AML-193 (cell line): ENCODE measurements at regions not wholly inside any gene's neighbourhood (a gene's known extent, or its start where the extent isn't known, plus 50 kb on each side); places are given as distances from the start of the nearest gene placed in this dataset.
"Not testable (repeated sequence)": the region's sequence is repeated elsewhere in the genome, so short reads cannot be mapped to it uniquely, and the experiment has no call there.

ENCODE experiments used
- DNase-seq, 2 experiments: peaks; one replicate each; lab custom pipeline; 2025; lab: John Stamatoyannopoulos, UW

GRCh38 chr10:109652612-109653011, 270.7 kb downstream of the XPNPEP1 start:
- not testable (repeated sequence) for DNase-seq

- no peak for DNase-seq
These were observed 273.1 kb downstream of the XPNPEP1 start for GRCh38 chr10:109650228-109650627.

DNA sequence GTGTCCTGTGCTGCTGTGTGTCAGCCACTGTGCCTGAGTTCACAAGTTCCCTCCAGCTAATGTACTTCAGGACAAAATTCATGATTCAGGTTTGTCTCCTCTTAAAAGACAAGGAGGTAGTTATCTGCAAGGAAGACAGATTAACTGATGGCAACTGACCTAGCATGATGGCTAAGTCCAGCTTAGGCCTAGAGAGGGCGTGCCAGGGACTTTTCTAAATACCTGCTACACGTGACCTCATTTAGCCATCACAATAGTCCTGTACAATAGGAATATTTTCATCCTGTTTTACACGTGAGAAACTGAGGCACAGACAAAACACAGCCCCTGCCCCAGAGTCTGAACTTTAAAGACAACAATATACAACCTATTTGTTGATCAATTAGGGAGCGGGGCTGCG, 275.7 kb downstream of the XPNPEP1 start:
- peak in 1 of 2 experiments; percentile 1 for DNase-seq

DNA sequence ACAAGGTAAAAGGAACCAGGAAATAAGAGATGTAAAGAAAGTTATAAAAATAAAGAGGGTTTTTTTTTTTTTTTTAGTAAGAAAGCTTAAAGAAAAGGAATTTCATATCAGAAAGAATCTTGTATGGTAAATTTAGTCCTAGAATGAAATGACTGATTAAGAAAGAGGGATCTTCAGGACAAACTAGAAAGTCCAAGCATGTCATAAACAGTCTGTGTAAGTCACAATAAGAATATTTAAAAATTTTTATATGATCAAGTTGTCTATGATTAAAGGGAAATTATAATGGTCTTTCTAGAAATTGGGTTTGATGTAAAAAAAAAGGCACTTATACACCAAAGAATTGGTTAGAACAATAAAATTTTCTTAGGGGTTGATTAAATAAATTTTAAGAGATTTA, 289.5 kb downstream of the XPNPEP1 start:
- no peak for DNase-seq

- not testable (repeated sequence) for DNase-seq
These were observed 290.3 kb downstream of the XPNPEP1 start for GRCh38 chr10:109633017-109633416.

- DNase-seq = no peak
These were observed 298.4 kb downstream of the XPNPEP1 start for GRCh38 chr10:109624939-109625338.

DNA sequence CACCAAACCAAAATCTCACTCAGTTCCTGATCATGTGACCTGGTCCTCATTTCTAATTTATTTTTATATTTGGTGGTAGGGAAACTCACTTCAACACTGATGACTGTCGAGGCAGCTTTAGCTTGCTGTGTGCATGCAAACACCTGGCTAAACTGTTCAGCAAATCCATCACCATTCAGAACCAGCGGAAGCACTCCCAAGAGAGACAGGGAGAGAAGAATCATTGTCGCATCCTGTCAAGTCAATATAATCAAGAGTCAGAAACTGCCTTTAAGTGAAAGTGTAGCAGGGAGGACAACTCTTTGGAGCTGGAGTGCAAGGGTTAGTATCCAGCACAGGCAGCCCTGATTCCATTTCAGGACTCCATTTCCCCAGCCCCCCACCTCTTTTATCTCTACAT, 300.7 kb downstream of the XPNPEP1 start:
- no peak for DNase-seq

DNA sequence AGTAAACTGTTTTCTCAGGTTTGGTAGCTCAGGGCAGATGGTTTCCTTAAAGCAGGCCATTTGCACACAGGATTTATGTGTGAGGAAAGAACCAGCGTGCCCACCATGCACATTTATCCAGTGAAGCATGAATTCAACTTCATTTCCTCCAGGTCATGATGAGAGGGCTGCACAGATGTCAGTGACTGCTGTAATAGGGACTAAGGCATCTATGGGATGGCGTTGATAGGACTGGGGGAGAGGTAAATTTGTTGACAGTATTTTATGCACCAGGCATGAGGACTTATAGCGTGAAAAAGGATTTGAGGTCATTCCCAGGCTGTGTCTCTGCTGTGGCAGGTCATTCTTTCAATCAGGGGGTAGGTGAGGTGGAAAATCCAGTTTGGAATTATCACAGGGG, 302.9 kb downstream of the XPNPEP1 start:
- no peak for DNase-seq

- DNase-seq = no peak
These were observed 303.4 kb downstream of the XPNPEP1 start for GRCh38 chr10:109619914-109620313.

DNA sequence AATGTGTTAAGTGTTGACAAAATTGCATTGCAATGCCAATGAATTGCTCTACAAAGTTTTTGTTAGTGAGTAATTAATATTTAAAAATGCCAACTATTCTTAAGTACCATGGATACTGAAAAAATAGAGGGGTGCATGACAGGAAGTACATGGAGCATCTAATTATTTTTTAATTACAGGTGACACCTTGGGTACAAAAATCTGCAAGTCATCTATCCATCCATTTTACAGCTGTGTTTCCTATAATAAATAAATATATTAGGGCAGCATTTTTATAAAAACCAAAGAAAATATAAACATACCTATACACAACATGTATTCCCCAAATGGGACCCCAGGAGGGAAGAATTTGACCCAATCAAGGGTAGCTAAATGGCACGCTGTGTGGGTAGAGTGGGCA, 304.6 kb downstream of the XPNPEP1 start:
- no peak for DNase-seq

DNA sequence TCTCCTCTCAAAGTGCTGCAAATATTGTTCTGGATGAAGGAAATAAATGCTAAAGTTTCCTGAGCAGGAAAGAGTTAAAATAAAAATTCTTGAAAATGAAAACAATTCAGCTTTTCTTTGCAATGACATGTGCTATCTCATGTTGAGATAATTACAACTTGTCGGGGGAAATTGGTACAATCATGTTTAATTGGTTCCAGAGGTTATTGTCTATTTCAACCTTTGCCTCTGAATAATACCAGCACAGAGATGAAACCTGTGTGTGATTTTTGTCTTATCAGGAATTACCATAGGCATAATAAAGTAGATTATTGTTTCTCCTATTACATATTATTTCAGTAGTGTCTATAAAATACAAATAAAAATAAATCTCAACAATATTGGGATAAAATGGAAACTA, 305.0 kb downstream of the XPNPEP1 start:
- DNase-seq = no peak

DNA sequence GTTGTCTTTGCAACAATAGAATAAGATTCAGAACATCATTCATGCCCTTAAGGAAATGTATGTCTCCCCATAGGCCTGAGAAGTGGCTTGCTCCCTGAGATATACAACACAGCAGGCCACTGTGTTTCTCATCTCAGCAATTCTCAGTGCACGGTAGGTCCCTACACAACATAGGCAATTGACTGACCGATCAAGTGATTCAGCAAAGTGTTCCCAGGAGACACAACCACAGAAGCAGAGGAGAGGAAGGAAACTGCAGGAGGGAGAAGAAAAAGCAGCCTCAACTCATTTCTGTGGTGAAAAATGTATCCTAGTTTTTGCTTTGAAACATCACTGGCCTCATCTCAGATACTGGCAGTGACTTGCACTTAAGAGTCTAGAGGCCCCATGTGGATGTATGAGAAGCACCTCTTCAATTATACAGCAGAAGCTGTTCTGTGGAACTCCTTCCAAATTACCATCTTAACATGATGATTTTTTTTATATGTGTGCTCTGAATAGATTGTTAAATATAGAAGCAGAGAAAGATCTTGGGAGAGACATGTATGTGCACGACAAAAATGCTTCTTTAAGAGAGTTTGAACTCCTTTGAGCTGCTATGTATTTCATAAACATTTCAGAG, 306.8 kb downstream of the XPNPEP1 start:
- no peak for DNase-seq

DNA sequence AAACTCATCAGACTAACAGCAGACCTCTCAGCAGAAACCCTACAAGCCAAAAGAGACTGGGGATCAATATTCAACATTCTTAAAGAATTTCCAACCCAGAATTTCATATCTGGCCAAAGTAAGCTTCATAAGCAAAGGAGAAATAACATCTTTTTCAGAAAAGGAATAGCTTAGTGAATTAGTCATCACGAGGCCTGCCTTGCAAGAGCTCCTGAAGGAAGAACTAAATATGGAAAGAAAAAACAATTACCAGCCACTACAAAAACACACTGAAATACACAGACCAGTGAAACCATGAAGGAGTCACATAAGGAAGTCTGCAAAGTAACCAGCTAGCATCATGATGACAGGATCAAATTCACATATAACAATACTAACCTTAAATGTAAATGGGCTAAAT, 328.0 kb downstream of the XPNPEP1 start:
- DNase-seq = not testable (repeated sequence)

DNA sequence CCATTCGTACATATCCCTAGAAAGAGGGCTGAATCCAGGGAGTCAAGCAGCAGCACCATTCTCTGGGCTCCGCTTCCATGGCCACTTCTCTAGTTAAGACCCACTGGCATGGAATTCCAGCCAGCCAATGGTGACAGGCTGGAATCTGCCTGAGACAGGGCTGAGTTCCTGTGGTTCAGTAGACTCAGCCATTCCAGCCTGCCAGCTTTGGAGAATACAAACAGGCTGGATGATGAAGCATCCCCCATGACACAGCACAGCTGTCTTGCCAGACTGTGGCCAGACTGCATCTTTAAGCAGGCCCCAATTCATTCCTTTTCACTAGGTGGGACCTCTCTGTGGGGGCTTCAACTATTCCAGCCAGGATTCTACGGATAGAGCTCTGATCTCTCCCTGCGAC, 329.6 kb downstream of the XPNPEP1 start:
- DNase-seq = no peak

DNA sequence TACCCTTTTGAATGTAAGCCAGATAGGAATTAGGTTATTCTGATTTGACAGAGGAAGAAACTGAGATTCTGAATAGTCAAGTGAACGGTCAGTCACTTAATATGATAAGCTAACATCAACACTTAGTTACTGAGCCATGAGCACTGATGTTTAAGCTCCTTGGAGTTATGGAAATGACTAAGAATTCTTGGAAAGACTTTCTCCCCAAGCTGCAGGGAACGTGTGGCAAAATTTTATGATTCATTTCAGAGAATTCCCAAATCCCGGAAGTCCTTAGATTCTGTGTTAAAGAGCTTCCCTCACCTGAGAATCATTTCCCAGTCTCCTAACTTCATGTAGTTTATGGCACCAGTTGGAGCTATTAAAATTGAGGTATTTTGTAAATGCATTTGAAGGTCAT, 330.9 kb downstream of the XPNPEP1 start:
- DNase-seq = no peak

- DNase-seq = no peak
These were observed 331.7 kb downstream of the XPNPEP1 start for GRCh38 chr10:109591601-109592000.

GRCh38 chr10:109588259-109588658, 335.1 kb downstream of the XPNPEP1 start:
- DNase-seq = no peak

- DNase-seq = no peak
These were observed 335.9 kb downstream of the XPNPEP1 start for GRCh38 chr10:109587366-109587765.

GRCh38 chr10:109556399-109556798, 366.9 kb downstream of the XPNPEP1 start:
- DNase-seq = no peak

DNA sequence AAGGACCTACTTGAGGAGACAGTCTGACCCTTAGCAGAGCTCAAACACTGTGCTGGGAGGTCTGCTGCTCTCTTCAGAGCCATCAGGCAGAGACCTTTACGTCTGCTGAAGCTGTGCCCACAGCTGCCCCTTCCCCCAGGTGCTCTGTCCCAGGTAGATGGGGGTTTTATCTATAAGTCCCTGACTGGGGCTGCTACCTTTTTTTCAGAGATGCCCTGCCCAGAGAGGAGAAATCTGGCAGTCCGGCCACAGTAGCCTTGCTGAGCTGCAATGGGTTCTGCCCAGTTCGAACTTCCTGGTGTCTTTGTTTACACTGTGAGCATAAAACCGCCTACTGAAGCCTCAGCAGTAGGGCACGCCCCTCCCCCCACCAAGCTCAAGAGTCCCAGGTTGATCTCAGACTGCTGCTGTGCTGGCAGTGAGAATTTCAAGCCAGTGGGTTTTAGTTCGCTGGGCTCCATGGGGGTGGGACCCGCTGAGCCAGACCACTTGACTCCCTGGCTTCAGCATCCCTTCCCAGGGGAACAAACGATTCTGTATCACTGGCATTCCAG, 381.2 kb downstream of the XPNPEP1 start:
- not testable (repeated sequence) for DNase-seq

DNA sequence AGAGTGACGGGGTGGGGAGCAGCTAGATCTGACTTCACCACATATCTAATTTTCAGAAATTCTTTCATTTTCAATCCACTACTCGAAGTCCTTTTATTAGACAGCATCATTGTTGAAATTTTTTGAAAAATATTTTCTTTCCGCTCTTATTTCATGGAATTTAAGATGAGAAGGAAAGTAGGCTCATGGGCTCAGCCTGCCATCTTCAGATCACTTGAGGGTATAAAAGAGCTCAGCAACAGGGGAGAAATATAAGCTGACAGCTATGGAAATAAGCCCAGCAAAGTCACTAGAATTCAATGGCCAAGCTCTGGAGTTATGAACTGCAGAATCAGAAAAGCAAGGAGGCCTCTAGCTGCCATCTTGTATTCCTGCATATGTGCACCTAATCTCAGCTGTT, 389.1 kb downstream of the XPNPEP1 start:
- DNase-seq = no peak

- DNase-seq = no peak
These were observed 394.1 kb downstream of the XPNPEP1 start for GRCh38 chr10:109529258-109529657.

DNA sequence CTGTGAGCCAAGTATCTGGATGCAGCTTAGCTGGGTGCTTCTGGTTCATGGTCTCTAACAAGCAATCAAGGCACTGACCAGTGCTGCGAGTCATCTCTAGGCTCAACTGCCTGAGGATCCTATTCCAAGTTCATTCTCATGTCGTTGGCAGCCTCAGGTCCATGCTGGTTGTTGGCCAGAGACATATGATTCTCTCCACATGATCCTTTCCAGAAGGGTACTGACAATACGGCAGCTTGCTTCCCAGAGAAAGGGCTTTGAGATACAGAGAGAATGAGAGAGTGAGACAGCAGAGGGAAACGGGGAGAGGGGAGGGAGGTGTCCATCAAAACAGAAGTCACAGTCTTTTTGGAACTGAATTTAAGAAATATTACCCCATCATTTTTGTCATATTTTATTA, 405.6 kb downstream of the XPNPEP1 start:
- no peak for DNase-seq

DNA sequence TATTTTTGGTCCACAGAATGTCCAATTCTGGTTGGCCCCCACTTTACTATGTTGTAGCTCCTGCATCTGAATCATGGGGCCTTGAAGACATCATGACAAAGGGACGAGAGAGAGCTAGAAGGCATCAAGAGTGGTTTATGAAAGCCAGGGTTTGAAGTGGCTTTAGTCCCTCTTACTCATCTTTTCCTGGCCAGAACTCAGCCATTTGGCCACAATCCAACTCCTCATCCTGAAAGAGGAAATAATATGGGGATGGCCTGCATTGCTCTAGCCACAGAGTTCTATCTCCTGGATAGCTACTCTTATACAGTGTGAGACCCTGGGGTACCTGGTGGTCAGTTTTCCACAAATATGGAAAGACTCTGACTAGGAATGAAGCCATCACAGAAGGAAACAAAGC, 418.9 kb downstream of the XPNPEP1 start:
- DNase-seq = no peak
